Endothelial cell of umbilical vein (primary cell): ENCODE measurements at regions not wholly inside any gene's neighbourhood (a gene's known extent, or its start where the extent isn't known, plus 50 kb on each side); places are given as distances from the start of the nearest gene placed in this dataset.

Source experiments
- BruUV-seq: library from RNA; stranded (reverse); fragments of 400-500 nt; replicated peaks from 2 replicates; lab custom pipeline; 2021; lab: Mats Ljungman, UMichigan
- CTCF ChIA-PET: fragments of 300-600, 350-600 bp; sonication (Branson Sonifier 250); formaldehyde crosslinking; loops from one replicate; lab custom pipeline; 2021; ENCODE audit warnings: antibody characterized with exemption, inconsistent platforms; lab: Charles Lee
- POLR2A ChIA-PET: fragments of 300-600, 350-600 bp; sonication (Branson Sonifier 250); formaldehyde crosslinking; loops from one replicate; lab custom pipeline; 2021; ENCODE audit warnings: antibody characterized with exemption, inconsistent platforms; lab: Charles Lee
- DNase-seq: peaks from one replicate; pipeline ENCODE4 v3.0.0-alpha.2; 2011; ENCODE audit warnings: low read depth, low spot score
- FAIRE-seq: peaks from 2 replicates; lab custom pipeline; 2011; peaks lifted over from hg19 to GRCh38; lab: Jason Lieb, UNC
- H2AFZ ChIP-seq: 2 replicates; pipeline ENCODE4 v1.6.0; 2012; ENCODE audit warnings: low read depth, low read length, control low read depth, inconsistent platforms
- H3K27ac ChIP-seq: 2 replicates; pipeline ENCODE4 v1.5.1; 2011; ENCODE audit warnings: low read depth, mild to moderate bottlenecking, control low read depth, low read length, moderate library complexity; ENCODE audit not compliant: insufficient read depth
- H3K27me3 ChIP-seq, 2 experiments: 2 replicates each; pipeline versions ENCODE4 v1.6.0 to v1.6.1; 2011; ENCODE audit warnings: low read length in 2 of 2, mixed read lengths in 1 of 2; ENCODE audit not compliant: control insufficient read depth in 2 of 2, insufficient read depth in 2 of 2
- H3K36me3 ChIP-seq, 2 experiments: 2 replicates in 1 of 2; 3 replicates in 1 of 2; pipeline ENCODE4 v1.5.1; 2011; ENCODE audit warnings: low read length in 2 of 2, mild to moderate bottlenecking in 1 of 2, moderate library complexity in 1 of 2; ENCODE audit not compliant: control insufficient read depth in 2 of 2, insufficient read depth in 2 of 2; ENCODE audit errors: extremely low read depth in 1 of 2
- H3K4me1 ChIP-seq: 3 replicates; pipeline ENCODE4 v1.5.1; 2011; ENCODE audit warnings: mild to moderate bottlenecking, low read length; ENCODE audit not compliant: control insufficient read depth, insufficient read depth; ENCODE audit errors: extremely low read depth
- H3K4me2 ChIP-seq: 2 replicates; pipeline ENCODE4 v1.6.1; 2011; ENCODE audit warnings: low read length, control low read depth, mixed read lengths; ENCODE audit not compliant: insufficient read depth
- H3K4me3 ChIP-seq, 3 experiments: fragments of 200-600 bp in 1 of 3; sonication (generic), shearing (Covaris generic) in 1 of 3; replicated peaks in 1 of 3; 2 replicates each; pipeline ENCODE4 v1.5.1; 2011 to 2016; ENCODE audit warnings: control low read depth in 3 of 3, low read length in 3 of 3, mild to moderate bottlenecking in 2 of 3, inconsistent platforms in 1 of 3, low read depth in 1 of 3, moderate library complexity in 1 of 3; ENCODE audit not compliant: insufficient read depth in 1 of 3
- H3K79me2 ChIP-seq: 2 replicates; pipeline ENCODE4 v1.6.0; 2012; ENCODE audit warnings: low read length, inconsistent platforms; ENCODE audit not compliant: control insufficient read depth, insufficient read depth
- H3K9ac ChIP-seq: replicated peaks from 2 replicates; pipeline ENCODE3; 2011; ENCODE audit warnings: low read length, control low read depth; ENCODE audit not compliant: insufficient read depth; ENCODE audit errors: extremely low read depth
- H3K9me1 ChIP-seq: replicated peaks from 3 replicates; pipeline ENCODE4 v1.6.0; 2011; ENCODE audit warnings: mild to moderate bottlenecking, low read length; ENCODE audit not compliant: control insufficient read depth, insufficient read depth; ENCODE audit errors: extremely low read depth
- H3K9me3 ChIP-seq: replicated peaks from 2 replicates; pipeline ENCODE4 v1.5.1; 2012; ENCODE audit warnings: low read length, inconsistent platforms; ENCODE audit not compliant: control insufficient read depth, insufficient read depth
- H4K20me1 ChIP-seq: replicated peaks from 2 replicates; pipeline ENCODE3; 2011; ENCODE audit warnings: mild to moderate bottlenecking, low read length; ENCODE audit not compliant: control insufficient read depth, insufficient read depth; ENCODE audit errors: extremely low read depth
- CTCF ChIP-seq, 2 donors: IDR thresholded peaks; 1 replicate in 1 of 2; 2 replicates in 1 of 2; pipeline ENCODE4 v1.5.1; 2011; ENCODE audit warnings: low read length in 2 of 2, mild to moderate bottlenecking in 2 of 2, moderate library complexity in 2 of 2, control low read depth in 1 of 2, inconsistent platforms in 1 of 2, low read depth in 1 of 2; ENCODE audit not compliant: insufficient read depth in 1 of 2; ENCODE audit errors: extremely low read depth in 1 of 2
- EZH2 ChIP-seq: IDR thresholded peaks from 2 replicates; pipeline ENCODE4 v1.6.1; 2012; ENCODE audit warnings: borderline replicate concordance, low read depth, mild to moderate bottlenecking, moderate library complexity, low read length, inconsistent platforms; ENCODE audit not compliant: severe bottlenecking
- FOS ChIP-seq: IDR thresholded peaks from 2 replicates; pipeline ENCODE4 v1.6.1; 2011; ENCODE audit warnings: mild to moderate bottlenecking, low read length, moderate library complexity, borderline replicate concordance; ENCODE audit not compliant: insufficient read depth
- GATA2 ChIP-seq: IDR thresholded peaks from 2 replicates; pipeline ENCODE4 v1.7.0; 2011; ENCODE audit warnings: low read depth, mild to moderate bottlenecking, moderate library complexity, mixed read lengths, low read length; ENCODE audit not compliant: insufficient read length, insufficient read depth
- JUN ChIP-seq: IDR thresholded peaks from 2 replicates; pipeline ENCODE4 v1.6.1; 2011; ENCODE audit warnings: borderline replicate concordance, low read depth; ENCODE audit not compliant: insufficient read length, insufficient read depth
- MYC ChIP-seq: IDR thresholded peaks from one replicate; pipeline ENCODE4 v1.6.1; 2011; ENCODE audit warnings: mild to moderate bottlenecking, low read depth, low read length
- POLR2A ChIP-seq: IDR thresholded peaks from 2 replicates; pipeline ENCODE4 v1.6.1; 2012; ENCODE audit warnings: low read depth, mild to moderate bottlenecking, control low read depth, low read length
- POLR2AphosphoS5 ChIP-seq: IDR thresholded peaks from 2 replicates; pipeline ENCODE4 v1.6.1; 2012; ENCODE audit warnings: low read depth, mild to moderate bottlenecking, control low read depth, low read length, moderate library complexity; ENCODE audit not compliant: insufficient read depth
- dilution Hi-C: fragments of 300-500 bp; cut with MboI; formaldehyde crosslinking; loops from one replicate; pipeline ENCODE4 v1.15.0; 2019; ENCODE audit warnings: low sequenced_read_pairs; ENCODE audit not compliant: extremely low pct_ligation_motif_present
- intact Hi-C: fragments of 100-400 bp; cut with micrococcal nuclease; formaldehyde crosslinking; loops from one replicate; pipeline ENCODE4 v1.10.0; 2022

GRCh38 chrX:69318651-69319340 is 153.5 kb upstream of the PJA1 start:
- no peak overlapping the region for H3K27ac ChIP-seq
- H3K4me1 ChIP-seq, result no peaks in the 10 kb centered on the region
- FAIRE-seq (no peak), DNase-seq (no peak)
- no peaks in the 10 kb centered on the region for H3K9me1 ChIP-seq
- no peaks in the 10 kb centered on the region for H3K36me3 ChIP-seq
- intact Hi-C loops (no loop called here), dilution Hi-C loops (no loop called here)
- H3K9me3 ChIP-seq, result no peaks in the 10 kb centered on the region
- no peak overlapping the region for H3K4me2 ChIP-seq
- H3K79me2 ChIP-seq, result no peaks in the 10 kb centered on the region
- no peaks in the 10 kb centered on the region for H4K20me1 ChIP-seq
- no TSS peak for BruUV-seq
- no peak overlapping the region for H3K4me3 ChIP-seq
- CTCF ChIA-PET, result no interaction called here
- TF ChIP-seq MYC (no peak), FOS (no peak)
- no peak overlapping the region for H2AFZ ChIP-seq
- no peaks in the 10 kb centered on the region for H3K27me3 ChIP-seq
- no peak overlapping the region for H3K9ac ChIP-seq
- POLR2A ChIA-PET, result no interaction called here

GRCh38 chrX:69317721-69318120 is 152.5 kb upstream of the PJA1 start:
- no peak for DNase-seq
- H3K4me1 ChIP-seq, result no peaks in the 10 kb centered on the region
- H3K27ac ChIP-seq, result no peak overlapping the region
- no peaks in the 10 kb centered on the region for H3K9me3 ChIP-seq
- H3K79me2 ChIP-seq, result no peaks in the 10 kb centered on the region
- H3K27me3 ChIP-seq, result no peaks in the 10 kb centered on the region
- no peak overlapping the region for H2AFZ ChIP-seq
- dilution Hi-C loops, result no loop called here
- POLR2A ChIA-PET, result no interaction called here
- H3K36me3 ChIP-seq, result no peaks in the 10 kb centered on the region
- no TSS peak for BruUV-seq
- H3K4me2 ChIP-seq, result no peak overlapping the region
- H3K4me3 ChIP-seq, result no peak overlapping the region
- TF ChIP-seq GATA2 (no peak), JUN (no peak), CTCF (IDR thresholded peaks at IDR 0.05; ENCODE audit: extremely low read depth in 1 of 2, insufficient read depth in 1 of 2, low read depth in 1 of 2, low read length in 2 of 2) (no peak), MYC (no peak), POLR2AphosphoS5 (no peak), POLR2A (no peak), EZH2 (no peak), FOS (no peak)
- no peak for FAIRE-seq
- intact Hi-C loops, result no loop called here
- no peak overlapping the region for H3K9ac ChIP-seq
- H4K20me1 ChIP-seq, result no peaks in the 10 kb centered on the region
- CTCF ChIA-PET, result no interaction called here
- no peaks in the 10 kb centered on the region for H3K9me1 ChIP-seq
